Dedifferentiated amniotic fluid mesenchymal stem cell (primary cell): ENCODE measurements at regions not wholly inside any gene's neighbourhood (a gene's known extent, or its start where the extent isn't known, plus 50 kb on each side); places are given as distances from the start of the nearest gene placed in this dataset.
"Not testable (repeated sequence)": the region's sequence is repeated elsewhere in the genome, so short reads cannot be mapped to it uniquely, and the experiment has no call there.

Source experiments
- DNase-seq: peaks from one replicate; pipeline ENCODE4 v3.0.0-alpha.2; 2016; ENCODE audit errors: extremely low spot score

- DNase-seq: no peak
Measured at GRCh38 chr5:117645400-117645799, 1070.8 kb upstream of the SEMA6A start.

- DNase-seq: no peak
Measured at GRCh38 chr5:117638581-117638980, 1064.0 kb upstream of the SEMA6A start.

DNA sequence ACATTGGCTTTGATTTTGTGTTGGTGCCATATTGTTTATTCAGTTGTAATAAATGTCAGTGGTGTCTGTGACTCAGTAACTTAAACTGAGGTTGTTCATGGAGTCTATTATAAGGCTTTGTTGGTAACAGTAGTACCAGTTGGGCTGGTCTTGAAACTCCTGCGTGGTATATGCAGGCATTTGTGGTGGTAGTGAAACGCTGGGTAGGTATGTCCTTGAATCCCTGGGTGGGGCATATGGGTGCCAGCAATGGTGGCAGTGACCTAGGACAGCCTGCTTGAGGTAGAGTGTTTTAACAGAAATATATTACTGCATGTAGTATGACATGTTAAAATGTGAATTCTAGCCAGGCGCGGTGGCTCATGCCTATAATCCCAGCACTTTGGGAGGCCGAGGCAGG is 1058.5 kb upstream of the SEMA6A start:
- no peak for DNase-seq

- DNase-seq: no peak
Measured at GRCh38 chr5:117624201-117624600, 1049.6 kb upstream of the SEMA6A start.

DNA sequence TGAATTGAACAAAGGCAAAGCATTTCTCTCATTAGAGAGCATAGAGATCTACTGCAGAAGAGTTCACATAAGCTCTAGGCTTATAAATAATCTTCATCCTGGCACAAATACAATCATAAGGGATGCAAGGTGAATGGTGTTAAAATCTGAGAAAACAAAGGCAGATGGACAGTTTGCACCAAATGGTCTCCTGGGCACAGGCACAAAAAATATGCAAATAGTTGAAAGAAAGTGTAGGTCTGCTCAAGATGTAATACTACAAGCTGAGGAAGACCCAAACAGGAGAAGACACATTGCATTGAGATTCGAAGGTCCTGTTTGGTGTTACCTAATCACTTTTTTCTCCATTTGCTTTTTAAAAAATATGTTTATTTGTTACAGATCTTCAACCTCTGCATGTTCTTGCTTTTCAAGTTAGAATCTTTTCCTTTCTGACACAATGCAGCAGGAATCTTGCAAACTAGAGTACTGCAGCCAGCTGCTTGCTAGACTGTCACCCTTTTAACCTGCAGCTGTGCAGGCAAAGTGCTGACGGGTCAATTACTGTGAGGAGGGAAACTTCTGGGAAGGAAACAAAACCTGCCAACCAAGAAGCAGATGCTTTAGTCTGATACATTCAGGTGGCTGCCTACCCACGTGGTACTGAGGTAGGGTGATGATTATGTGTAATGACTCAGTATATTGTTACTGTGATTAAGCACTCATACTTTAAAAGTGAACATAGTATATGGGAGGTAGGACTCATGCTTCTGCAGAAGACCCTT is 1048.6 kb upstream of the SEMA6A start:
- no peak for DNase-seq

DNA sequence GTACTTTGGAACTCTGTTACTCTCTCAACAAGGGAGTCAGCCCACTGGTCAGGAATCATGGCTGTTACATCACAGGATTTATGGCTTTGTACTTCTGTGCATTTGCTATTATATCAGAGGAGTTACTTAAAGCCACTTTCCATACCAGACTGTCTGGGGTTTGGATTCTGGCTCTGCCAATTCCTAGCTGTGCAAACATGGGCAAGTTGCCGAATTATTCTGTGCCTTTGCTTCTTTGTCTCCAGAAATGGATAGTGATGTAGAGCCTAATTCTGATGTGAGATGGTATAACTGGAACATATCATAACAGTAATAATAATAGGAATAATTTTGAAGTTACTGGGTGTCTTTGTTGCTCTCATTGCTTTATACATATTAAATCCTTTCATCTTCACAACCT is 1047.3 kb upstream of the SEMA6A start:
- DNase-seq: no peak

- DNase-seq: no peak
Measured at GRCh38 chr5:117615226-117615625, 1040.6 kb upstream of the SEMA6A start.

- no peak for DNase-seq
Measured at GRCh38 chr5:117614408-117614807, 1039.8 kb upstream of the SEMA6A start.

DNA sequence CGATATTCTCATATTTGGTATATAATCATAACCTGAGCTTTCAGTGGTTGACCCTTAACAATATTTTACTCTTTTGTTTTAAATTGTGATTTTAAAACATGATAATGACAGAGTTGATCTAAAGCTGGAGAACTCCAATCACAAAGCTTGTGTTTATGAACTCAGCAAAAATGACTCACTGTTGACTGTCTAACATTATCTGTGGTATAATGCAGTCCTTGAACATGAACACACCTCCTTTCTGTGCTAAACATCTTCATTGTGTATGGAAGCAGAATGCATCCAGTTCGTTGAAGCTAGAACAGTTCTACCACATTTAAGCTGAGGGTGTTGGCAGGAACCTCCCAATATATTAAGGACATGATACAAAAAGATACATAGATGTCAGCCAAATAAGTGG is 1030.2 kb upstream of the SEMA6A start:
- no peak for DNase-seq

GRCh38 chr5:117599811-117600210 is 1025.2 kb upstream of the SEMA6A start:
- not testable (repeated sequence) for DNase-seq

- peak; percentile 49 for DNase-seq
Measured at GRCh38 chr5:117594166-117594565, 1019.5 kb upstream of the SEMA6A start.

DNA sequence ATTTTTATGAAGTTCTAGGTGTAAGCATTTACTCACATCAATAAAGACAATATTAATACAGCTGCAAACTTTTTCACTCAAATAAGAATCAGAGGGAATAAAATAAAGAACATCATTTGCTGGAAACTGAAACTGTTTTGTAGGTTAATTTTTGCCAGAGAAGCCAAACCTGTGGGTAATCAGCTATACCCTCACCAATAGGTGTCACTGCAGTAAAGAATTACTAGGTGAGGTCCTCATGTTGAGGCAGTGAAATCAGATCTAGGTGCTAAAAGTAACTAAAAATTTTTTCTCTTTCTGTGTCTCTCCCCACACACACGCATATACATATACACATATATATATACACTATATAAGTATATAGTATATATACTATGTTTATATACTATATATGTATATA is 1016.3 kb upstream of the SEMA6A start:
- no peak for DNase-seq

GRCh38 chr5:117588611-117589010 is 1014.0 kb upstream of the SEMA6A start:
- no peak for DNase-seq

- DNase-seq: no peak
Measured at GRCh38 chr5:117587111-117587510, 1012.5 kb upstream of the SEMA6A start.

- no peak for DNase-seq
Measured at GRCh38 chr5:117568622-117569021, 994.0 kb upstream of the SEMA6A start.

DNA sequence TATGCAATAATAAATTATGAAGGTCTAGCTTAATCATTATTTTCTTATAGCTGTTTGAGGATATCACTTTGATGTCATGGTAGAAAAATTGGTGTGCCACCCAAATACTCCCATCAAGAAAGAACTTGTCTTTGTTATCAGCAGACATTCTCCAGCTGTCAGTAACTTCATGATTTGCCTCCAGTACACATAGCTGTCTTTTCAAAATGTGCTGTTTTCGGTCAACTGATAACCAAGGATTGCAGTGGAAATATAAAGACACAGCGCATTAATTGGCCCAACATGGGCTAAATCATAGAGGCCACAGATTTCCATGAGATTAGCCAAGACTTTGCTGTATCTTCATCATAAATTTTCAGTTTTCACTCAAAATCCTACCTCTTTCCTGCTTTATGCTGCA is 993.5 kb upstream of the SEMA6A start:
- no peak for DNase-seq

DNA sequence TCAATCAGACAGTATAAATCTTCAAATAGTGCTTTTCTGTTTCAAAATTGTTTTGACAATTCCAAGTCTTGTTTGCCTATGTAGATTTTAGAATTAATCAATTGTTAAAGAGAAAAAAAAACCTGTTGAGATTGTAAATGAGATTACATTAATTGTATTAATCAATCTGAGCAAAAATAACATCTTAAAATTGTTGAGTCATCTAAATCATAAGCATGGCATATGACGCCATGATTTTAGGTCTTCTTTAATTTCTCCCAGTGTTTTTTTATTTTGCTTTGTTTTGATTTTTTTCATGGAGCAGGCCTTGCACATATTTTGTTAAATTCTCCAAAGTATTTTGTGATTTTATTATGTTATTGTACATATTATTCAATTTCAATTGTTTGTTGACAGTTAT is 988.0 kb upstream of the SEMA6A start:
- DNase-seq: no peak

DNA sequence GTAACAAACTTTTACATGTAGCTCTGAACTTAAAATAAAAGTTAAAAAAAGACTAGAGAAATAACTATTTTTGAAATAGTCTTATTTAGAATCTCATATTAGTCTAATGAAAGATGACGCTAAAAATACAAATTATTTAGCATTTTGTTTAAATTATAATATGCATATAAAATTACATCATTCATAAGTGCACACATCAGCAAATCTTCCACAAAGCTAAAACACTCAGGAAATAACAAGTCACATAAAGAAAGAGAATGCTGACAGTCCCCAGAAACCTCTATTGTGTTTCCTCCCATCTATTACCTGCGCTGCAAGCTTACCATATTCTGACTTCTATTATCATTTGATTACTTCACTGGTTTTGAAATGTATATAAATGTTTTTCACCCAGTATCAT is 986.9 kb upstream of the SEMA6A start:
- DNase-seq: no peak

DNA sequence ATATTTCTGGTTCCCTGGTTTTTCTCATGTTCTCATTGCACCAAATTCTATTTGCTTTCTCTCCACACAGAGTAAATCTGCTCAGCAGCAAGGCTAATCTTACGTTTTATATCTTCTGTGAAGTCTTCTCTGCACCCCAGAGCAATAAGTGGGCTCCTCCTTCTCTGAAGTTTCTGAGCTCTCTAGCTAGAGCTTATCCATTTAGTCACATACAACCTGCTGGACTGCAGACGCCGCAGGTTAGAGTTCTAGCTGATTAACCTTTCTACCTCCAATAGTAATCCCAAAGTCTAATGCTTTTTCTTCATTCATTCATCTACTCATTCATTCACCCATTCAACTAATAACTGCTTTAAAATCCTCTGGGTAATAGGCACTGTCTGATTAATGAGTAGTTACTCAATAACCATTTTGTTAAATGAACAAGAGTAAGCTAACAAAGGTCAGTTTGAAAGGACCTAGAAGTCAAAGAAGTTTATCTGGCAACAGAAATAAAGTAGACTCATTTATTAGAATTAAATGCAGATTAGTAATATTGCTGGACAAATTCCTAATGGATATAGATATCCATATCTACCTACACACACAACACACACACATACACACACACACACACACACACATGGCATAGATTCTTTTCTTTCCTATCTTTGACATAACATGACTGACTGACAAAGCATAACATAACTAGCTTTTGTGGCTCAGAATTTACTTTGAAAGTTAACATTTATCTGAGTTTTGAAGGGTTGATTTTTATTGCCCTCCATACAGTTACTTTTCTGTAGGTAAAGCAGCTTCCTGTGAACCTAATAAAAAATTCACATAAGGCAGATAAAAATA is 984.6 kb upstream of the SEMA6A start:
- DNase-seq: no peak

DNA sequence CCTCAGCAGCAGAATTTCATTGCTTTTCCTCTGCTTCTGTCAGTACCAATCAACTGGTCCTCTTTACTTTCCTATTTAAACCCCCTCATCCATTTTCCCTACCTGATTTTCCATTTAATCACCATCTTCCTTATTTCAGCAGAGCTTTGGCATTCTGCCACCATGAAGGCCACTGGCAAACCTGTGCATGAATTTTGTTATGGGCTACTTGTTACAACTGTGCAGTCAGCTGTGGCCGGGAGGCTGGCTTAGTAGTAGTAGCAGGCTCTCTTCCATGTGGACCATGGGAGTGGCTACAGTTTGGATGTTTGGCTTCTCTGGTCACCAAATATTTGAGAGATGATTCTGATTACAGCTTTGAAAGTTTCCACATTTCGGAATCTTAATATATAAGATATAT is 976.6 kb upstream of the SEMA6A start:
- no peak for DNase-seq

DNA sequence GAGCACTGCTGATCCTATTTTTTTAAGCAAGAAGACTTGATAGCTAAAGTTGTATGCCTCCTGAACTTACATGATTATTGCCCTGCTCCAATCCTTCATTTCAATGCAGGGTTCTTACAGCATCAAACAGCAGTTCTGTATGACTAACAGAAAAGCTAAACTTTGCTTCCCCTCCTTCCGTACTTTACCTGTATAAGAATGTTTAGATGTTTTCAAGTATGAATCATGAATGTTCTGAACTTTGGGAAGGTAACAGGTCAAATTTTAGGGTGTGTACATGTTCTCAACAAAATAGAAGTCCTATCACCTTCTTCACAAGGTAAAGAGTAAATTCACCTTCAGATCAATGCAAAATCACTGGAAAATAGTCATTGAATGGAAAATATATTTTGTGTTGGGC is 972.6 kb upstream of the SEMA6A start:
- DNase-seq: no peak

DNA sequence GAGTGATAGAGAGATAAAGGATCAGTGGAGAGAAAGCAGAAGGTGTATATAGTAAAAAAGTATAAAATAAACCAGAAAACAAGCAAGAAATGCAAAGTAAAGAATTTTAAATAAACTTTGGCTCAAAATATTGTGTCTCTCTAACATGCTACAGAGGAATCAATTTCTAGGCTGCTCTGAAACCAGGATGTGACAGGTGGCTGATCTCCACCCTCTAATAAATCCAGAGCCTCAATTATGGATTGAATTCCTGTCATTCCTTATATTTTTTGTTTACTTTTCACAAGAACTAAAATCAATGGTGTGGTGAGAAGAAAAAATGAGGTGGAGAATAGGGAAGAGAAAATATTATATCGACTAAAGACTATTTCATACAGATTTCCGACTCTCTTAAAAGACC is 965.1 kb upstream of the SEMA6A start:
- DNase-seq: no peak

GRCh38 chr5:117533792-117534191 is 959.2 kb upstream of the SEMA6A start:
- no peak for DNase-seq
